HPDE6-E6E7 (cell line): ENCODE measurements at regions not wholly inside any gene's neighbourhood (a gene's known extent, or its start where the extent isn't known, plus 50 kb on each side); places are given as distances from the start of the nearest gene placed in this dataset.
"Not testable (repeated sequence)": the region's sequence is repeated elsewhere in the genome, so short reads cannot be mapped to it uniquely, and the experiment has no call there.

Experiments
- DNase-seq: peaks from one replicate; pipeline ENCODE4 v3.0.0; 2011; ENCODE audit warnings: missing footprints; ENCODE audit errors: extremely low spot score

- no peak for DNase-seq
Measured at GRCh38 chr11:45385423-45385822, 99.3 kb upstream of the SYT13 start.

DNA sequence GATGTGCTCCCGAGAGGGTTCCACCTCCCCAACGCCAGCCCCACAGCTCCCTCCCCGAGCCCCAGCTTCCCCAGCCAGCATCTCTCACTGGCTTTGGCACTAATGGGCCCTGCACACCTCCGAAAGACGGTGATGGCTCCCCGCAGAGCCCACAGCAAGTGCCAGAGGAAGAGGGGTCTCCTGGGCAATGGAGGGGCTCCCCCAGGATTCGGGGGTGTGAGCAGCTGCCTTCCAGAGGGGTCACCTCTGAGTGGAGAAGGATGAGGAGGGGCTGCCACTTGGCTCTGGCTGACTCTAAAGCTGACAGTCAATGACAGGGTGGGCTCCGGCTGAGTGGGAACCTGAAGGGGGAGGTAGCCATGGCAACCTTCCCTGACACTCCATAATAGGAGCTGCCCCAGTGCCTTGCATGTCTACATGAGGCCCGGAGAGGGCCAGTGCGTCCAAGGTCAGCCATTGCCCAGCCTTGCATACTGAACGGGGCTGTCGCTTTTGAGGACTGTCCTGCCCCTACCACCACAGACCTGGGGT is 98.6 kb upstream of the SYT13 start:
- no peak for DNase-seq

DNA sequence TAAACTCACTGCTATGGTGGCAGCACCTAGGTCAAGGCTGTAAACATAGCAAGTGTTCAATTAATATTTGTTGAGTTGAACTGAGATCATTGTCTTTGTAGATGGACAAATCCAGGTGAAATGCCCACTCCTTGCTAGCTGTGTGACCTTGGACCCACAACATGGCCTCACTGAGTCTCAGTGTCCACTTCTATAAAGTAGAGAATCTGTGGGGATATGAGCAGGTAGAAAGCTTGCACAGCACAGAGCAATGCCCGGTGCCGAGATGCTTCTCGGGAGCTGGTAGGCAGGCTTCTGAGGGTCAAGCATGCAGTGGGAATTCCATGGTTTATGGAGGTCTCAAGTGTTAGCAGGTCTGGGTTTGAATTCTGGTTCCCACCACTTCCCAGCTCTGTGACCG is 97.9 kb upstream of the SYT13 start:
- DNase-seq: no peak

DNA sequence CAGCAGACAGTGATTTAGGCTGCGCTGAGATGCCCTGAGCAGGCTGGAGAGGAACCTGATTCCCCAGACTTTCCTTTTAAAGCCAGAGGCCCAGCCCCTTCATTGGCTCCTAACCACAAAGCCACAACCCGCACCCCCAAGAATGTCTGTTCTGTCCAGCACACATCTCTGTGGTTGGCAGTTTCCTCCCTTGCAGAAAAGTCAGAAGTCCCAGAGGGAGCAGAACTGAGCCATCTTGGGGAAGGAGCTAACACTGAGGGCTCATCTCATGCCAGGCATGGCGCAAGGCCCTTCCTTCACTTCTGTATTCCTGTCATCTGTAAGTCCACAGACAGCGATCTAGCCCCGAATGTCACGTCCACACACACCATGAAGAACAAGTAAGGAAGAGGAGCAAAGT is 97.1 kb upstream of the SYT13 start:
- no peak for DNase-seq

- no peak for DNase-seq
Measured at GRCh38 chr11:45382133-45382878, 96.2 kb upstream of the SYT13 start.

GRCh38 chr11:45379162-45379863 is 93.2 kb upstream of the SYT13 start:
- no peak for DNase-seq

DNA sequence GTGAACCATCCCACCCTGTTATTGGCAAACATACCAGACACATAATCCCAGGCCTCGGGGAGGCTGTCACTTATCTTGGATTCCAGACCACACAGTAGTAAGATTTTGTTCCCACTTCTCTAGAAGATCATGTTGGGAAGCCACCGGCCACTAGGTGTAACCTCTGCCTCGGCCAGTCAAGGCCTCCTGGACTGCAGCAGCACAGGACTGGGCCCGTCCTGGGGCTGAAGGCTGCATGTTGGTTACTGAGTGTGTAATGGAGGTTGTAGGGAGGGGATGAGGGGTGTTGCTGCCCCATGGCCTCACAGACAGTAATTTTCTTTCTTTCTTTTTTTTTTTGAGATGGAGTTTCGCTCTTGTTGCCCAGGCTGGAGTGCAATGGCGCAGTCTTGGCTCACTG is 92.4 kb upstream of the SYT13 start:
- no peak for DNase-seq

- DNase-seq: no peak
Measured at GRCh38 chr11:45374653-45375059, 88.5 kb upstream of the SYT13 start.

DNA sequence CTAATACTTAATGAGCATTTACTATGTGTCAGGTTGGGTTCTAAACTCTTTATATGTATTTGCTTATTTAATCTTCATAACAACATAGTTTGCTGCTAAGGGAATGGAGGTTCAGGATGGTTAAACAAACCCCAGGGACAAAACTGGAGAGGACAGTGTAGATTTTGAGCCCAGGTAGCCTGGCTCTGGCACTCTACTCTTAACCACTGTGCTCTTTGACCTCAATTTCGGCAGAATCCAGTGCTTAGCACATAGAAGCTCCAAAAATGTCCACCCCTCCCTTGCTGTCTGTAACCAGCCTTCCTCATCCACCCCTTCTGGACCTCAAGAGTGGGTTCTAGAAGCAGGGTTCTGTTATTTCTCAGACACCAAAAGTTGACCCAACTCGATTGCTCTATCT is 88.0 kb upstream of the SYT13 start:
- DNase-seq: no peak

DNA sequence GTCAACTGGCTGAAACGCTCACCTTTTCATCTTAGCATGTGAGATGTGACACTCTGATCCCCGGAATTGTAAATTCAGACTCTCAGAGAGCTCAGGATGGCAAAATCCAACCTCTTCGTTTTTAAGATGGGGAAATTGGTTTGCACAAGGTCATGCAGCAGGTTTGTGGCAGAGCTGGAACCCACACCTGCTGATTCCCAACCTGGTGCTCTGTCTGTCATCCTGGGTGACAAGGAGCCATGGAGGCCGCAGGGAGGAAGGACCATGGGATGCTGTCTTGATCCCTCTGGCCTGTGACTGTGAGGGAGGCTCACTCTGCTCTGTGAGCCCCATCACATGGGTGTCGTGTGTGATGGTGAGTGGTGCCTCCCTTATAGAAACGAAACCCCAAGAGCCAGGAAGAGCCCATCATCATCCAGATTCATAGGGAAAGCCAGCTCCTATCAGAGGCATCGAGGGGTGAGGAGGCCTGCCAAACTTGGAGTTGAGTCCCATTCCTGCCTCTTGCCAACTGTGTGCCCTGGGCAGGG is 87.4 kb upstream of the SYT13 start:
- no peak for DNase-seq

DNA sequence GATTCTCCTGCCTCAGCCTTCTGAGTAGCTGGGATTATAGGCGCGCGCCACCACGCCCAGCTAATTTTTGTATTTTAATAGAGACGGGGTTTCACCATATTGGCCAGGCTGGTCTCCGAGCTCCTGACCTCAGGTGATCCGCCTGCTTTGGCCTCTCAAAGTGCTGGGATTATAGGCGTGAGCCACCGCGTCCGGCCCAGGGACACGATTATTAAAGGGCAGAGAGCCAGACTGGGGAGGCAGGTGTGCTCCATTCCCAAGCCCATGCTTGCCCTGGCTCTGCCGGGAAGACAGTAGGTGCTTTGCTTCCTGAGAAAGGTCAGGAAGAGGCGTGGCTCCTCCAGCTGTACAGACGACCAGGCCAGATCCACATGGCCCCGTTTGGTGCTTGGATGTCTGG is 86.3 kb upstream of the SYT13 start:
- DNase-seq: not testable (repeated sequence)

- peak; percentile 44 for DNase-seq
Measured at GRCh38 chr11:45371251-45372115, 85.3 kb upstream of the SYT13 start.

GRCh38 chr11:45369313-45369712 is 83.2 kb upstream of the SYT13 start:
- DNase-seq: no peak

- no peak for DNase-seq
Measured at GRCh38 chr11:45368697-45369096, 82.6 kb upstream of the SYT13 start.

DNA sequence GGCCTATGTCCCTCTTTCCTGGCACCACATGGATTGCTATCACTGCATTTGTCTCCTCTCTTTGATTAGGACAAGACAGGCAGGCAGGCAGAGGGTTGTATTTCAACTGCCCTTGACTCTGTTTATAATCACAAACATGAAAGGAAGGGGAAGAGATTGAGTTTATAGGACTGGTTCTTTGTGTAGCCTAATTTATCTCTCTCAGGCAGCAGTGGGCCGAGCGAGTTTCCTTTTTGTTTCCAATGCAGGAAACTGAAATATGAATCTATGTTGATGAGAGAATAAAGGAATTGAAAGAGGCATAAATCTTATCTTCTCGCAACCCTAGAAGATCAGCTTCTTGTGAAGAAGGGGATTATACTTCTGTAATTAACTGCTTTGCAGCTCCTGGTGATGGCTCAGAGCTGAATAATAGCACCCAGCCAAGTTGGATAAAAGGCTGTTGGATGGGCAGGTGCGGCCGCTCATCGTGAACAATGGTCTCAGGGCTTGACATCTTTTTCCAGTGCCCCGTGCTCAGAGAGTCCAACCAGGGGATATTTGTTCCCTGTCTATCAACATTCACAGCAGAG is 80.6 kb upstream of the SYT13 start:
- DNase-seq: no peak

- DNase-seq: no peak
Measured at GRCh38 chr11:45365961-45366618, 79.9 kb upstream of the SYT13 start.

DNA sequence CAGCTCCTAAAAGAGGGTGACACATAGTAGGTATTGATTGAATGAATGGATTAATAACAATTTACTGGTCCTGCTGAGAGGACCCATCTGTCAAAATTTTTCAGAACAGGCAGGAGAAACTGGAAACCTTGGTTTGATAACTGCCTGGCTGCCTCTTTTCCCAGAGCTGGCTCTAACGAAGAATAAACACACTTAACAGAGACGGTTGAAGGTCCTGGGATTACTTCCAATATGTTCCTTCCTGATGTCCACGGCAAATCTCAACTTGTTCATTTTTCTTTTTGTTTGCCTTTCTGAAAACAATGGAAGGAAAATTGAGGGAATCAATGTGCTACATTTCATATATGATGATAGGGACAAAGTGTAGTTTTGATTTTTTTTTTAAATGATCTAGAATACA is 76.5 kb upstream of the SYT13 start:
- DNase-seq: no peak

GRCh38 chr11:45361551-45361950 is 75.4 kb upstream of the SYT13 start:
- DNase-seq: no peak

DNA sequence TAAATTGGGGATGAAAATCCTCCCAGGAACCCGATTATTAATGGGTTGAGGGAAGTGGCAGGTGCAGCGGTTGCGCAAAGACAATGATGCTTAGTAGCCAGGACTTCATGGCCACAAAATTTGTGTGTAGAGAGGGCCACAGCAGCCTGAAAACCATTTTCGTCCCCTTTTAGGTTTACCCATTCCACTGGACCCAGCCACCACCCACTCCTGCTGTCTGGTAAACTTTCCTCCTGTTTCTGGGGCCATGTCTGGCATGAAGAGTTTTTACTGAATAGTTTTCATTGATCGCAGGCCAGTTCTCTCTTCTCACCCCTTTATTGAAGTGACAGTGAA is 69.5 kb upstream of the SYT13 start:
- no peak for DNase-seq

DNA sequence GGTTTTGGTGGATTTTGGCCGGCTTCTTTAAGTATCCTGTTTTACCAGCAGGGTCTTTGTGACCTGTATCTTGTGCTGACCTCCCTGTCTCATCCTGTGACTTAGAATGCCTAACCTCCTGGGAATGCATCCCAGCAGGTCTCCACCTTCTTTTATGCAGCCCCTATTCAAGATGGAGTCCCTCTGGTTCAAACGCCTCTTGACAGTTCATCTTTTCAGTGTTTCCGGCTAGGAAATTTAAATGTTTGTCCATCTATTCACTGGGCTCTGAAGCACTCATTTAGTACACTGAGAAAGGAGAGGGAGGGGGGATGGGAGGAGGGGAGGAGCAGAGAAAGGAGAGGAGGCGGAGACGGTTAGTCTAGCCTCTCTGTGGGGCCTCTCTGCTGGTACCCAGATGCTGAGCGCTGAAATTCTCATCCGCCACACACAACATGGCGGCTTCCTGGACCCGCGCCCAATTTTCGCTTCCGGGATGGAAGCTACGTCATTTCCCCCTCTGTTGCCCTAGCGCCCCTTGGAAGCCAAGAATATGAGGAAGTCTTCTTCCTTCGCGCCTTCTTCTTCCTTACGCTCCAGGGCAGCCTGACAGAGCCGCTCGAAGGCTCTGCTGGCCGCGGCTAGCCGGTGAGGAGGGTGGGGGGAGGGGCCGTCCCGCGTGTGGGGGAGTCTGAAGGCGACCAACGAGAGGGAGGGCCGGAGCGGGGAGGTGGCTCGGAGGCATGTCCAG is 69.0 kb upstream of the SYT13 start:
- DNase-seq: no peak

DNA sequence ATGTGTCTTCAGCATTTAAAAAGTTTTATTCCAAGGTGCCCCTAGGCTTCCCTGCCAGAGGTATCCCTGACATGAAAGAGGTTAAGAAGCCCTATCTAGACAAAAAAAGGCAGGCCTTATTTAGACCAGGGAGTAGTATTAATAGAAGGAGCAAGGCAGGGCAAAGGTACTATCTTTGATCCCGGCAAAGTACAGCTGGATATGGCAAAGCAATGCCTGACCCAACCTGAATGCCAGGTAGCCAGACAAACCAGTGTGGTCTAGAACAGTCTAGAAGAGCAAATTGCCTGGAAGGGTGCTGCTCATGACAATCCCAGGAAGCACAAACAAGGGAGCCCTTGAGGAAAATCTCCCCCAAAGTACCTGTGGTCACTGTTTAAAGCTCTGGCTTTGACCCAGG is 62.6 kb upstream of the SYT13 start:
- no peak for DNase-seq
